Tibial nerve (tissue), 4 donors: ENCODE measurements at regions not wholly inside any gene's neighbourhood (a gene's known extent, or its start where the extent isn't known, plus 50 kb on each side); places are given as distances from the start of the nearest gene placed in this dataset.

Experiments
- EP300 ChIP-seq, 2 donors: sonication (generic); formaldehyde crosslinking; IDR thresholded peaks; one replicate each; pipeline ENCODE4 v1.6.1; 2017; ENCODE audit warnings: antibody characterized with exemption in 2 of 2, mild to moderate bottlenecking in 1 of 2
- POLR2A ChIP-seq, 2 donors: fragments of 450-650 bp; IDR thresholded peaks; one replicate each; pipeline ENCODE4 v1.6.1; 2017; ENCODE audit warnings: antibody characterized with exemption in 2 of 2, mild to moderate bottlenecking in 2 of 2, moderate library complexity in 2 of 2
- TF ChIP-seq, protein P1 (sequence below), 5 experiments: fragments of 200-600 bp in 3 of 5; fragments of 450-650 bp in 2 of 5; sonication (generic) in 3 of 5; IDR thresholded peaks; one replicate each; pipeline ENCODE4 v1.5.1; 2016 to 2019; ENCODE audit warnings: antibody characterized with exemption in 5 of 5, mild to moderate bottlenecking in 3 of 5, moderate library complexity in 2 of 5

DNA sequence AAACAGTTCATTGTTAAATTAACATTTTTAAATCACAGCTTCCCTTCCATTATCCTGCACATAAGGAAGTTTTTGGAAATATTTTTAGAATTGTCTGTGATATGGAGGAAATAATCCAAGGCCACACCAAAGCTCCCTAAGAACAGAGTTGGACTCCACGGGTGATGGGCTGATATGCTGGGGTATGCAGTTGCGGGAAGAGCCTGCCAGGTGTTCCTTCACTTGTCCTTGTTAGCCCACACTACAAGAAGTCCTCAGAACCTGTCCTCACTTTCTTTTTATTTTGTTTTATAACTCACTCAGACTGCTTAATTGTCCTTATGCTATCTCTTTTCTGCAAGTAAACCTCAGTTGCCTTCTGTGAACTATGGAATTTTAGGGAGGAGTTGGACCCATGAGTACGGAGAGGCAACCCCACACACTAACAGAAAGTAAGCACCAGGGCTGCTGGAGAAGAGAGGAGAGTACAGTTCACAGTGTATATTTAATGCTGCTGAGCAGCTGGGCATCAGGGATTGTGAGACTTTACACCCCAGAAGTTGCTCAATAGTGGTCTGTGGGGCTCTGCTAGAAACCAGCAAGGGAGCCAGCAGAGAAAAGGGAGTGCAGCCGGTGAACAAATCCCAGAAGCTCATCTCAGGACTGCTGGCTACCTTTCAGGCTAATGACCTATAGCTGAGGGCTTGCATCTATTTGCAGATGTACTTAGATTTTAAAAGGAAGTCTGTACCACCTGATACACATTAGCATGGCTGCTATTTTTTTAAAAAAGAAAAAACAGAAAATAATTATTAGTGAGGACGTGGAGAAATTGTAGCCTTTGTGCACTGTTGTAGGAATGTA lies 64.6 kb upstream of the FOXN2 start:
- TF ChIP-seq EP300 (IDR thresholded peaks at IDR 0.05) = no peak
- TF ChIP-seq, protein P1, sequence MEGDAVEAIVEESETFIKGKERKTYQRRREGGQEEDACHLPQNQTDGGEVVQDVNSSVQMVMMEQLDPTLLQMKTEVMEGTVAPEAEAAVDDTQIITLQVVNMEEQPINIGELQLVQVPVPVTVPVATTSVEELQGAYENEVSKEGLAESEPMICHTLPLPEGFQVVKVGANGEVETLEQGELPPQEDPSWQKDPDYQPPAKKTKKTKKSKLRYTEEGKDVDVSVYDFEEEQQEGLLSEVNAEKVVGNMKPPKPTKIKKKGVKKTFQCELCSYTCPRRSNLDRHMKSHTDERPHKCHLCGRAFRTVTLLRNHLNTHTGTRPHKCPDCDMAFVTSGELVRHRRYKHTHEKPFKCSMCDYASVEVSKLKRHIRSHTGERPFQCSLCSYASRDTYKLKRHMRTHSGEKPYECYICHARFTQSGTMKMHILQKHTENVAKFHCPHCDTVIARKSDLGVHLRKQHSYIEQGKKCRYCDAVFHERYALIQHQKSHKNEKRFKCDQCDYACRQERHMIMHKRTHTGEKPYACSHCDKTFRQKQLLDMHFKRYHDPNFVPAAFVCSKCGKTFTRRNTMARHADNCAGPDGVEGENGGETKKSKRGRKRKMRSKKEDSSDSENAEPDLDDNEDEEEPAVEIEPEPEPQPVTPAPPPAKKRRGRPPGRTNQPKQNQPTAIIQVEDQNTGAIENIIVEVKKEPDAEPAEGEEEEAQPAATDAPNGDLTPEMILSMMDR (IDR thresholded peaks at IDR 0.05) = no peak
- no peak for TF ChIP-seq POLR2A (IDR thresholded peaks at IDR 0.05)
